GM21515 (cell line): ENCODE measurements at regions not wholly inside any gene's neighbourhood (a gene's known extent, or its start where the extent isn't known, plus 50 kb on each side); places are given as distances from the start of the nearest gene placed in this dataset.
"Not testable (repeated sequence)": the region's sequence is repeated elsewhere in the genome, so short reads cannot be mapped to it uniquely, and the experiment has no call there.

Source experiments
- ATAC-seq: cut with Tn5 transposase; IDR thresholded peaks from one replicate; pipeline ENCODE4 v1.9.1; 2021; ENCODE audit not compliant: unreplicated experiment

DNA sequence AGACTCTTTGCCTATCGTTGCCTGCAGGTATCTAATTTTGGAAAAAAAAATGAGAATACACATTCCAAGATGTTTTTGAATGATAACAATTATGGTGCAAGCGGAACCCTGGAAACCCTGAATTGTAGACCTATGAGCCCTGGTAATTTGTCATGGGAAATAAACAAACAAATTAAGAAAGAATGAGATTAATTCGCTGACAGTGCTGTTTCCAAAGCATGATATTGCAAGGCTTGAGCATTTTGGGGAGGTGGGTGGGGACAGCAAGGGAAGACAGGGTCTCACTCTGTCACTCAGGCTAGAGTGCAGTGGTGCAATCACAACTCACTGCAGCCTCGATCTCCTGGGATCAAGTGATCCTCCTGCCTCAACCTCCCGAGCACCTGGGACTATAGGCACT, 900.3 kb downstream of the IPMK start:
- no peak for ATAC-seq

DNA sequence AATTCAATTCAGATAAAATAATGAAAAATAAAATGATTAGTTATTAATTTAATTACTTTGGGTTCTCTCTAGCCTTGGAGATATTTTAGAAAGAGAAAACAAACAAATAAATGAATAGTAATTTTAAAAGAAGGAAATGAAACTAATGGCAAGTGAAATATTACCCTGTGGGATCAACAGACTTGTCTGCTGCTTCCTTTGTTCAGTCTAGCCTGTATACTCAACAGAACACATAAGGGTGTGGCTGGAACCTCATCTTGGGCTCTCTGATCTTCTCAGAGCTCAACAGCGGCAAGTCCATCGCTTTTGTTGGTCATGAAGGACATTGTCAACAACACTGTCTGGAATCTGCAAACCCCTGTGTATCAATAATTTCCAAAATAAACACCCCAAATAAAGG, 904.9 kb downstream of the IPMK start:
- ATAC-seq, result no peak

DNA sequence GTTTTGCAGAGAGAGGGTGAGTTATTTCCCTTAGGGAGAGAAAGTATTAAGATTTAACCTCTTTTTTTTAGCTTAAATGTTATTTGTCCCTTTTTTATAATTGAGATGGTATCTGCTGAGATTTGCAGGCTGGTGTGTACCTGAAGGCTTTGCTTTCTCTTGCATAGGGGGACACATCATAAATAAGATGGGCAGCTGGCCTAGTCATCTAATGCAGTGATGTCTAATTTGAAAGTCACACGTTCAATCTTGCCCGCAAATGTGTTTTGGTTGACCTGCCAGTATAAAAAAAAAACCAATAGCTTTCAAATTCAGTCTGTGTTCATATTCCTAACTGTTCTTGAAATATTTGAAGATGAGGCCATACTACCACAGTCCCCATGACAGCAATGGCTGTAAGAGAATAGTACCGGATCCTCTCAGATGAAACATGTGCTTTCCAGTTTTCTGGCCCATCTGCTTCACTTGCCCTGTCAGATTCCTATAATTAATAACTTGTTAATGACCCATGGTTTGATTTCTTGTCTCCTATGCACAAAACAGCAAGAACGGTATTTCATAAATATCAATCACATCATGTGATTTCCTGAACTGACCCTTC, 914.2 kb downstream of the IPMK start:
- no peak for ATAC-seq

DNA sequence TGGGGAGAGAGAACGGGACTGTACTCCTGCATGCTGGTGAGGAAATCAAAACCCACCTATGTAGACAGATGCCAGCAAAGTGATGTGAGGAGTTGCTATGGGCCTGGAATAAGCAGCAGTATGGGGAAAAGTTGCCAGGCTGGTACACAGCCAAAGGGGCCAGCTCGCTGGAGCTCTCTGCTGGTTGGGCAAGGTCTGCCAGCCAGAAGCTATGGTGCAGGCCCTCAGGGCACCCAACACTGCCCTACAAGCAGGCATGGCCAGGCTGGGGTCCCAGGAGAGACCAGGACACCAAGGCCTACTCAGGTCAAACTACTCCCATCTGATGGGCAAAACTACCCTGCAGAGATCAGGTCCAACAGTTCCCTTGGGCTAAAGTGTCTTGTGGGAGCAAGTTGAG, 916.6 kb downstream of the IPMK start:
- ATAC-seq, result no peak

DNA sequence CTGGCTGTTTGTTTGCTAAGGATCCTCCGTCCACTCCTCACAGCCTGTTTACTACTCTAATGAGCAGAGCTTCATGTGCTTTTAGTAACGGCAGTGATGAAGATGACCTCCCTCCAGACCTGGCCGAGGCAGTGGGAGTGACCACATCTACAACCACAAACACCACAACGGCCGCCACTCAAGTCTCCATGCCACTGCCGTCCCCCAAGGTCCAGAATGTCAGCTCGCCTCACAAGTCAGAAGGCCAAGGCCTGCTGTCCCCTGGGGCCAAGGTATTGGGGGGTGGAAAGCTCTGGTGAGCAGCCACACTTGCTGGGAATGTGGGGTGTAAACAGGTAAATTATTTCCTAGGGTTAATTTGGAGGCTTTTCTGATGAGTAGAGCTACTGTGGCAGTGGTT, 926.4 kb downstream of the IPMK start:
- no peak for ATAC-seq

DNA sequence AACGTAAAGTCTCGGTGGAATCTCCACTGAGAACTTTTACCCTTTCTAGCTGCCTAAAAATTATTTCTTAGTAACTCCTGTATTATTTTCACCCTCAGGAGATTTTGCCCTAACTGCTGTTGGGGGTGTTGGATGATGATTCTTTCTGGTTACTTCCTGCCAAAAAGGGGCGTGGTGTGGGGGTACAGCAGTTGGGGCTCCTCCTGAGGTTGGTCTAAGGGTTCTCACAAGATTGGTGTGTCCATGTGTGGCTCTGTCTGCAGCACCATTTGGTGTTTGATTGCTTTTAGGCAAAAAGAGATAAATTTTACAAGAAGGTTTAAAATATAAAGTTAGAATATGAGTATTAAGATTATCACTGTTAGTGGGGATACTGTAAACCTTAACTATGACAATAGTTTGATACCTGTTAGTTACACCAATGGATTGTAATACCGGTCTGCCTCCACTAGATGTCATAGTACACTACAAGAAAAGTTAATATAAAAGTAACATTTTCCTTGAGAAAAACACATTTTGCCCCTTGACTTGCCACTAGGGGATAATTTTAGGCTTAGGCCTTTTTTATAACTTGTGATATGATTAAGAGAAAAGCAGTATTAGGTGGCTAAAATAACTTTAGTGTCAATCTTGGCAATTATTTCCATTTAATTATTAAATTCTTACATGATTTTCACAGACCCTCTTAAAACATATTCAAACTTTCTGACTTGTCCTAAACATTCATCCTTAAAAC, 928.7 kb downstream of the IPMK start:
- peak; percentile 80 for ATAC-seq

DNA sequence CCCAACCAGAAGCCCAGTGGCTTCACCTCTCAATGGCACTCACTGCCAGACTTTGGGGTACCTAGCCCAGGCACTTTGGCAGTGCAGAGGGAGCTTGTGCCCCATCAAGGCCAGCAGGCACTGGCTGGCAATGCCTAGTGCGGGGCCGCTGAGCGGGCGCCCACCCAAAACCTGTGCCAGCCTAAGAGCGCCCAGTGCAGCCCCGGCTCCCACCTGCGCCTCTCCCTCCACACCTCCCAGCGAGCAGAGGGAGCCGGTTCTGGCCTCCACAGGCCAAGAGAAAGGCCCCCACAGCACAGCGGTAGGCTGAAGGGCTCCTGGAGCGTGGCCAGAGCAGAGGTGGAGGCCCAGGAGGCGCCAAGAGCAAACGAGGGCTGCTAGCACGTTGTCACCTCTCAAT, 930.8 kb downstream of the IPMK start:
- no peak for ATAC-seq

DNA sequence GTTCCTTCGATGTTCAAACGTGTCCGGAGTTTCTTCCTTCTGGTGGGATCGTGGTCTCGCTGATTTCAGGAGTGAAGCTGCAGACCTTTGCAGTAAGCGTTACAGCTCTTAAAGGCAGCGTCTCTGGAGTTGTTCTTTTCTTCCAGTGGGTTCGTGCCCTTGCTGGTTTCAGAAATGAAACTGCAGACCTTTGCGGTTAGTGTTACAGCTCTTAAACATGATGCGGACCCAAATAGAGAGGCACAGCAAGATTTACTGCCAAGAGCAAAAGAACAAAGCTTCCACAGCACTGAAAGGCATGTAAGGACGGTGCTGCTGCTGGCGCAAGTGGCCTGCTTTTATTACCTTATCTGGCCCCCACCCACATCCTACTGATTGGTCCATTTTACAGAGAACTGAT, 931.4 kb downstream of the IPMK start:
- ATAC-seq, result no peak

DNA sequence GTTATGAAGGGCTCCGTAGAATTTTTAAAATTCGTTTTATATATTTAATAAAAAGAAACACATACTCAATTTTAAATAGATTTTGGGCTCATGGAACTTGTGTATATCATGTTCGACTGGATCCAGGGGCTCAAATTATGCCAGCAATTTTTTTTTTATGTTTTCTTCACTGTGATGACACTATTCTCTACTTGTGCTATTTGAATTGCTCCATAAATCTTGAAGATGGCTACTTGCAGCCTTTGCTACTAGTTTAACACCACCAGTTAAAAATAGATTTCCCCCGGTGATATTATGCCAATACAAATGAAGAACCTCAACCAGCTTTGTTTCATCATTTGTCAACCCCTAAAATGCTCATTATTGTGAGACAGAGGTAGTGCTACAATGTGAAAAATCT, 933.2 kb downstream of the IPMK start:
- no peak for ATAC-seq

DNA sequence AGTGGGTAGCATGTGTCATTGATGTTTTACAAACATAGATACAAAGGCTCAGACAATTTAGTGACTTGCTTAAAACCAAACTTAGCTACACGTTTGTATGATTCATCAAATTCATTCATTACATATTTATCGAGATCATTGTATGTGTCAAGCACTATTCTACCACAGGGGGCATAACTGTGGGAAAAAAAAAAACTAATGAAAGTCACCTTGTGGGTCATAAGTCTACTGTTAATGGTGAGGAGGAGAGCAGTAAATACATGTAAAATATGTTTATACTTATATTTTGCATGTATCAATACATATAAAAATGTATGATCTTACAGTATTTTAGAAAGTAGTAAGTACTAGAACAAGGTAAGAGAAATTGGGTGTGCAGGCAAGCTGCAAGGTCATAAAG, 933.8 kb downstream of the IPMK start:
- no peak for ATAC-seq

DNA sequence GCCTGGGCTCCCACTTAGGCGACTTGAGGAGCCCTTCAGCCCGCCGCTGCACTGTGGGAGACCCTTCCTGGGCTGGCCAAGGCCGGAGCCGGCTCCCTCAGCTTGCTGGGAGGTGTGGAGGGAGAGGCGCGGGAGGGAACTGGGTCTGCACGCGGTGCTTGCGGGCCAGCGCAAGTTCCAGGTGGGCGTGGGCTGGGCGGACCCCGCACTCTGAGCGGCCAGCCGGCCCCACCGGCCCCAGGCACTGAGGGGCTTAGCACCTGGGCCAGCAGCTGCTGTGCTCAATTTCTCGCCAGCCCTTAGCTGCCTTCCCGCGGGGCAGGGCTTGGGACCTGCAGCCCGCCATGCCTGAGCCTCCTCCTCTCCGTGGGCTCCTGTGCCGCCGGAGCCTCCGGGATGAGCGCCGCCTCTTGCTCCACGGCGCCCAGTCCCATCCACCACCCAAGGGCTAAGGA, 946.3 kb downstream of the IPMK start:
- not testable (repeated sequence) for ATAC-seq

DNA sequence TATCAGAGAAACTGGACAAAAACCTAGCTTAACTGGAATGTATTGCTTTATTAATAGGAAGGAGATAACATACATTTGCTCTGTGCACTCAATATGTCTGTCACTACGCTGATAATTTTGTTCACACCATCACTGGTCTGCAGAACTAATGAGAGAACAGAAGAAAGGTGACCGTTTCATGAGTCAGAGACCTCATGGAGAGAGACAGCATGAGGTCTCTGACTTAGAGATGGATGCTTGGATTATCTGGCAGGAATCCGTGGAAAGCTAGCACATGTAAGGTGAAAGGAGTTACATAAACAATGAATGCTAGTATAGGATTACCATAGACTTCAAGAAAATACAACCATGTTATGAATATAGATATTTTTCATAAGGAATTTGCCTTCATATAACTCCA, 947.3 kb downstream of the IPMK start:
- no peak for ATAC-seq

DNA sequence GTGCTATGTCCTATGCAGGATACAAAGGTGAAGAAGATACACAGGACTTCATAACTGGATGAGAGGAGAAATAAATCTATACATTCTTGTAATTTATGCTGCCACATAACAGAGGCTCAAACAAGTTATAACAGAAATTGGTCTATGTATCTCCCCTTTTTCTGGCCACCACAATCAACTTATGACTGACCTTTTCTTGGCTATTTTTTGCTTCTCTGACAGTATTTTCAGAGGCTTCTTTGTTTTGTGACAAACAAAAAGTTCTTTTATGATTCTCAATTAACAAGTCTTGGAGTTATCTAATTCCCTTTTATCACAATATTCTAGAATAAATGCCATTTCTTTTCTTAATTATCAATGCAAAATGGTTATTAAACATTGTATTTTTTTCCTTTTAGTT, 953.0 kb upstream of the ZWINT start:
- no peak for ATAC-seq

DNA sequence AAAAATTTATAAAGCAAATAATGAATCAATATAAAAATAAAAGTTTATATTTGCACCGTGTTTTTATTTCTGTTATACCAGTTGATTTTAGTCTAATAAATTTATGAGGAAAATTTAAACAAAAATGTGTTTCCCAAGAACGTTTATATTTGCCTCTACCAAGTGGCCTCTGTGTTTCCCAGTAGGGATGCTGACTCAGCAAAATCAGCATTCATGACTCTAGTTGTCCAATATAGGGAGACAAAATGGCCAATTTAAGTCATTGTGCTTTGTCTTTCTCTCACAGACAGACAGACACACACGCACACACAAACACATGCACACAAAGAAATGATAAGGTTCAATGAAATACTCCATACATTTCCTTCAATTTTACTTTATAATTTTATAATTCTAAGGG, 942.5 kb upstream of the ZWINT start:
- no peak for ATAC-seq

DNA sequence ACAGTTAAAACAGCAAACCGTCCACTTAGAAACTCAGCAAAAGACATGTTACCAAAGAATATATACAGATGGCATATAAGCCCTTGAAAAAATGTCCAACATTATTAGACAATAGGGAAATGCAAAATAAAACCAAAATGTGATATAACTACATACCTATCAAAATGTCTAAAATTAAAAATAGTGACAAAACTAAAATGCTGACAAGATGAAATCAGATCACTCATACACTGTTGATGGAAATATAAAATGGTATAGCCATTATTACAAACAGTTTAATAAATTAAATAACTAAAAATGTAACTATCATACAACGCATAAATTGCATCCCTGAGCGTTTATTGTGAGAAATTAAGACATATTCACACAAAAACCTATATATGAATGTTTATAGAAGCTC, 939.7 kb upstream of the ZWINT start:
- ATAC-seq, result no peak

DNA sequence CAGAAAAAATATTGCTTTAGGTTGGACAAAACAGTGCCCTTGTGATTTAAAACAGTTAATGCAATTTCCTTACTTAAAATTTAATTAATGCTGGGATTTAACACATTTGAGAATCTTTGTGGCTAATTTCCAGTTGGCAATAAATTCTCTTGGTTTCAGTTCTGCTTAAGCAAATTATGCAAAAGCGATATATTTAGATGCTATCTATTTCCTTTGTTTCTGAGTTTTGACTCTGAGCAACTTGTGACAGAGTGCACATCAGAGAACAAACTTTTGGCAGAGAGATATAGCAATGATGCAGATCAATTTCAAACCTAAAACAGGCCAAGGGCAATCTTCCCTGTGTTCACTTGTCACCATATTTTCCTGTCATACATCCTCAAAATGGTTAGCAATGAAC, 933.6 kb upstream of the ZWINT start:
- no peak for ATAC-seq

DNA sequence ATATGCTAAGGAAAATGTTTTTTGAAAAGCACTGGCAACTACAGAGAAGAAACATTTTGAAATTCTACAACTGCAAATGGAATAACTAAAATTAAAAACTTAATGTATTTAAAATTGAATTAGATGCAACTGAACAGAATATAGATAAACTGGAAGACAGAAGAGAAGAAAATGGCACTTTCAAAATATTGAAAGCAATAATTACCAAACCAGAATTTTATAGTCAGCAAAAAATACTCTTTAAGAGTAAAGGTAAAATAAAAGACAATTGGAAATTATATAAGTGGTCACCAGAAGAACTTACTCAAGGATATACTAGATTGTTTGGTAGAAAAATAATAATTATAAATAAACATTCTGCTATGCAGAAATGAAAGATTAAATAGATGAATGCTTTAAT, 927.7 kb upstream of the ZWINT start:
- ATAC-seq, result no peak

DNA sequence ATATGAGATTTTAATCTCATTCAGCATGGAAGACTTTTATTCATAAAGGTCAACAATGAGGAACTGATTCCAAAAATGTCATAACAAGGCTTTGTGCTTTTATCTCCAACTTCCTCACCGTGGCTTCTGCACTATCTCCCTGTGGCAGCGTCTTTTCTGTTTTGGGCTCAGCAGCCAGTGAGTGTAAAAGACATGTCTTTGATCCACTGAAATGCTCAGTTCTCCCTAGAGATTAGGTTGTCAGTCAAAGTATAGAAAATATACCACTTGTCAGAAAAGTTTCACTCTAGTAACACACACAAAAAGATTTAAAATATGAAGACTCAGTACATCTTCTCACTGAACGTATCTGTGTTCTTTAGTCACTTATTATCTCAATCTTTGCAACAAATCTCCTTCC, 901.8 kb upstream of the ZWINT start:
- no peak for ATAC-seq

DNA sequence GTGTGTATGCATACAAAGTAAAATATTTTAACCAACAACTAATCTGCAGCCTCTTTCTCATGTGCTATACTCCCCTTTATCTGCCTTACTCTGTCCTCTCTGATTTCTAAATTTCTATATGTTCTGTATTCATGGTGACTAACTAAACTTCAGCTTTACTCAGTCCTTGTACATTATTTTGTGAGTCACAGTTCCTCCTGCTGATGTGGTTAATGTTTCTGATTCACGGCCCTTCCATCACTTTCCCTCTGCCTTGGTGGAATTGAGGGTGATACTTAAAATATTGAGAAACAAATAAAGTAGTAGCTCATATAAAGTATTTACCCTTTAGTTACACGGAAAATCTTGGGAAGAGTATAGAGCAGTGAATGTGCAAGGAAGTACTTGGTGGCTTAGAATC, 899.1 kb upstream of the ZWINT start:
- ATAC-seq, result no peak

DNA sequence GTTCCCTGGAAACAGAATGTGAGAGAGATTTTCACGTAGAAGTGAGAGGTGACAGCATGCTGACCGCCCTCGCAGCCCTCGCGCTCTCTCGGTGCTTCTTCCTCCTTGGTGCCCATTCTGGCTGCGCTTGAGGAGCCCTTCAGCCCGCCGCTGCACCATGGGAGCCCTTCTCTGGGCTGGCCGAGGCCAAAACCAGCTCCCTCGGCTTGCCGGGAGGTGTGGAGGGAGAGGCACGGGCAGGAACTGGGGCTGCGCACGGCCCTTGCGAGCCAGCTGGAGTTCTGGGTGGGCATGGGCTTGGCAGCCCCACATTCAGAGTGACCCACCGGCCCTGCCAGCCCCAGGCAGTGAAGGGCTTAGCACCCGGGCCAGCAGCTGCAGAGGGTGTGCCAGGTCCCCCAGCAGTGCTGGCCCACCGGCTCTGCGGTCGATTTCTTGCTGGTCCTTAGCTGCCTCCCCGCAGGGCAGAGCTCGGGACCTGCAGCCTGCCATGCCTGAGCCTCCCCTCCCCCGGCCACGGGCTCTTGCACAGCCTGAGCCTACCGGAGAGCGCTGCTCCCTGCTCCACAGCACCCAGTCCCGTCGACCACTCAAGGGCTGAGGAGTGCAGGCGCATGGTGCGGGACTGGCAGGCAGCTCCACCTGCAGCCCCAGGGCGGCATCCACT, 888.7 kb upstream of the ZWINT start:
- ATAC-seq, result no peak

DNA sequence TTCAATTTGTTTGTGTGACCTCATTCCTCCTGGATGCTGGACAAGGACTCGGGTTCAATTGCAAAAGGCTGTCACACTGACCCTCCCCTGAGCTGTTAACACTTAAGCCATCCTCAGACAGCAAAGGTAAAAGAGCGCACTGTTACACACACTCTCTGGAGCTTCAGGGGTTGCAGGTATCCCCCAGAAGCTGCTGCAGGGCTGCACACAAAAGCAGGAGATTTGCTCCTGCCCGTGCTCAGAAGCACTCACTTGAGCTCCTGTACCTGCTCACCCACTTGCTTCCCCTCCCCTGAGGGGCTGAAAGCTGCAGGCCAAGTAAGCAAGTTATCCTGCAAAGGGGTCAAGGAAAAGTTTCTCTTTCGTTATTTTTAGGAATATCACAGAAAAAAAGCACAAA, 886.2 kb upstream of the ZWINT start:
- ATAC-seq, result no peak

DNA sequence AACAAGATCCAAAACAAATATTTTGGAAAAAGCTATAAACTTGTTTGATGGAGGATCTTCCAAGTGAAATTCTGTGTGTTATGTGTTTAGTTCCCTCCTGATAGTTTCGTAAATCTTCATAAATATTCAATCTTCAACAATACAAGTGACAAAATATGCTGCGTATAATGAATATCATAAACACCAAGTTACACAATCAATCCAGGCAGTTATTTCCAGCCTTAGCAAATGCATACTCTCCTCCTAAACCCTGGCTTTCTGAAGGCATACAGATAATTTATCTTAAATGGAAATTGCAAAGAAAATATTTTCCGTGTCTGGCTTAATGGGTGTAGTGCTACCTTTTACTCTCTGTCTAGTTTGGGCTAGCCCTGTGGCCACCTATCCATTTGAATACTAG, 864.9 kb upstream of the ZWINT start:
- ATAC-seq, result no peak

DNA sequence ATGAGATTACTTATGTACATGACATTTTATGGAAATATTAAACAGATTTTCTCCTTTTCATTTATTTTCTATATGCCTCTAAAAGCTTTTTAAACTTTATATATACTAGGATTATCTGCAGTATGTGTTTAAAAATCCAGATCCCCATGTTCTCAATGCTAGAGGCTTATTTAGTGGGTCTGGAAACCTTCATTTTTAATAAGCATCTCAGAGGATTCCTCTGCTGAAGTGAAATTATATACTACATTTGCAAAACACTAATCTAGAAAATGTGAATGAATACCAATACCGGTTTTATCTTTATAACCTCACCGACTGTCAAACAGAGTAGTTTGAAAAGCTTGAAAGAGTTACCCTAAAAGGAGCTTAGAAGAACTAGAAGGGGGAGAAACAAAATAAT, 863.8 kb upstream of the ZWINT start:
- no peak for ATAC-seq
